IPS-18c (cell line): ENCODE measurements at regions not wholly inside any gene's neighbourhood (a gene's known extent, or its start where the extent isn't known, plus 50 kb on each side); places are given as distances from the start of the nearest gene placed in this dataset.
"Not testable (repeated sequence)": the region's sequence is repeated elsewhere in the genome, so short reads cannot be mapped to it uniquely, and the experiment has no call there.

Experiments
- H3K4me3 ChIP-seq: 2 replicates; pipeline ENCODE4 v1.7.0; 2013; ENCODE audit warnings: low read depth, mild to moderate bottlenecking, low read length, moderate library complexity; ENCODE audit not compliant: insufficient read depth
- H3K9me3 ChIP-seq: one replicate; pipeline ENCODE4 v1.6.1; 2013; ENCODE audit warnings: mild to moderate bottlenecking, low read length, moderate library complexity; ENCODE audit not compliant: control insufficient read depth, insufficient read depth

DNA sequence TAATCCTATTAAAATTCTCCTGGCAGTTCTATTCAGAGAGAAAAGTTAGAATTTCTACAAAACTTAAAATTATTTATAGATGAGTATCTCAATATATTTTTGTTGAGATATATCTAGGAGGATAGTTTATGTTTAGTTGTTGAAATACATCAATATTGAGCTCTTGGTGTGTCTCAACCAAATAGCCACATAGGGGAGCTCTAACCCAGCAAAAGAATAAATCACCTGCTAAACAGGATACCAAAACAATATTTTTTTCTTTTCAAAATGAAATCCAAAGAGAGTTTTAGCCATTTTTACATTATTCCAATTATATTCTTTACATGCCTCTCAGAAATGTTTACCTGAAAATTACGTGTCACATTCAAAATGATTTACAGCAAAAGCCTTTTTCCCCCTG lies 954.7 kb downstream of the SLITRK6 start:
- Histone ChIP-seq H3K4me3 (no peak overlapping the region), H3K9me3 (no peaks in the 10 kb centered on the region)

DNA sequence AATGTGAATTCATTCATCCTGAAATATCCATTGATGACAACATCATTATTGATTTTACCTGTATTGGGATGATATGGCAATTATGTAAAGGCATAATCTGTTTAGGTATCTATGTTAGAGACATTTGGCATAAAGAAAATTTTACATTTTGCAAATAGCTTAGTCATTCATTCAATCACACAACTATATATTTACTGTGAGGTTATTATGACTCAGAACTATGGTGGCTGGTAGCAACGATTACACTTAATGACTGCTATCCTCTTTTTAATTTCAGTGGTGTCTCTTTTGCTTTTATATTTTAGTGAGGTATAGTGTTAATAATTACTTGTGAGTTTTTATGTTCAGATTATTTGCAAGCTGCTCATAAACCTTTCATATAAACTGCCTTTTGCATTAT lies 955.9 kb downstream of the SLITRK6 start:
- Histone ChIP-seq H3K9me3 (no peaks in the 10 kb centered on the region), H3K4me3 (no peak overlapping the region)

DNA sequence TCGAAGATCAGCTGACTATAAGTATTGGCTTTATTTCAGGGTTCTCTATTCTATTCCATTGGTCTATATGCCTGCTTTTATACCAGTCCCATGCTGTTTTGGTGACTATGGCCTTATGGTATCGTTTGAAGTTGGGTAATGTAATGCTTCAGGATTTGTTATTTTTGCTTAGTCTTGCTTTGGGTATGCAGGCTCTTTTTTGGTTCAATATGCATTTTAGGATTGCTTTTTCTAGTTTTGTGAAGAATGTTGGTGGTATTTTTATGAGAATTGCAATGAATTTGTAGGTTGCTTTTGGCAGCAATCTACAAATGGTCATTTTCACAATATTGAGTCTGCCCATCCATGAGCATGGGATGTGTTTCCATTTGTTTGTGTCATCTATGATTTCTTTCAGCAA lies 951.9 kb upstream of the SLITRK1 start:
- no peak overlapping the region for H3K4me3 ChIP-seq
- no peaks in the 10 kb centered on the region for H3K9me3 ChIP-seq

DNA sequence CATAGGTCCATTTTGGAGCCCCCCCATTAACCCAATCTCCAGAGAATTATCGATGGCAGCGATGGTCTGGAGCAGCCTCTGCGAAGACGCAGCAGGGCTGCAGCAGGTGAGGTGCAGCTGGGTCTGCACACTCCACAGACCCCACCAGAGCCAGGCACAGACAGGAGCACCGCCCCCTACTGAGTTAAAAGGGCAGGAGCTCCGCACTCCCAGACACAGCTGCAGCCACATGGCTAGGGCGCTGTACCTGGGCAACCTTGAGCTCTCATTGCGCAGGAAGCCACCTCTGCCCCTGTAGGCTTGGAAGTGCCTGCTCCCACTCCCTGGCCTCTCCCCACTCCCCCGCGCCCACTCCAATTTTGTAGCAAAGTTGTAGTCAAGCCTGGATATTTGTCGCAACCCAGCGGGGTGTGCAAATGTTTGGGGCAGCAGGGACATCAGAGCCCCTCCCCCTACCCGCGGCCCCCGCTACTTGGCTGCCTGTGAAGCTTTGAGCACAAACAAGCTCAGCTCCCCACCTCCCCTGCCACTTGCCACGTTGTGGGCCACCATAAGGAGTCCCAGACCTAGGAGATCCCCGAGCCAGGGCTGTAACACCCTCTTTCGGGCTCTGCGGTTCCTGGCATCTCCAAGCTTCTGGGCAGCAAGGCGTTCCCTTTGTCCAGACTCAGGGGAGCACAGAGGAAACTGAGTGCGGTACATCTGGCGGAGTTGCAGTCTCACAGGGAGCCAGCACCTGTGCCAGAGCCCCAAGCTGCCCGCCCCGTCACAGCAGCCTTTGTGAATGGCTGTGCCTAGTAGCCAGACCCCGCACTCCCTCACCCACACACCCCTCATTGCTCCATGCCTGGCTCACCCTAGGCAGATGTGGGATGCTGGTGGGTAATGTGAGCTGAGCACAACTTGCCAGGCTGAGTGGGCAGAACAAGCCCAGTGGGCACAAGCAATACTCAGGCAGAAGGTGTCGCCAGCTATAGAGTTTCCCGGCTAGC lies 949.7 kb upstream of the SLITRK1 start:
- no peak overlapping the region for H3K4me3 ChIP-seq
- no peaks in the 10 kb centered on the region for H3K9me3 ChIP-seq

DNA sequence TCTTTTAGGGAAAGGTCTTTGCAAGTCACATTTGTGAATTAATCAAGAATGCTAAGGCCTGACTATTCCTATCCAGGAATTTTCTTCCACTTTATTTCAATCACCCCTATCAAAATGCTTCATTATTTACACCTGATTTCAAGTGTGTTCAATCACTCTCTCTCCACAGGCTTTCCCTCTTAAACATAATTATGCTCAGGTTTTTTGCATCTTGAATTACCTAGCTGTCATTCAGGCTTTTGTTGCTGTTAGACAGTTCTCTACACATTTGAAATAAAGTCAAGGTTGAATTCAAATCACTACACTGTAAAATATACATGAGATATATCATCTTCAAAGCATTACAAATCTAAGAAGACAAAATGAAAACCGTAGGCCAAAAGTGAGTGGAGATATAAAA lies 941.3 kb upstream of the SLITRK1 start:
- no peak overlapping the region for H3K4me3 ChIP-seq
- H3K9me3 ChIP-seq = no peaks in the 10 kb centered on the region

DNA sequence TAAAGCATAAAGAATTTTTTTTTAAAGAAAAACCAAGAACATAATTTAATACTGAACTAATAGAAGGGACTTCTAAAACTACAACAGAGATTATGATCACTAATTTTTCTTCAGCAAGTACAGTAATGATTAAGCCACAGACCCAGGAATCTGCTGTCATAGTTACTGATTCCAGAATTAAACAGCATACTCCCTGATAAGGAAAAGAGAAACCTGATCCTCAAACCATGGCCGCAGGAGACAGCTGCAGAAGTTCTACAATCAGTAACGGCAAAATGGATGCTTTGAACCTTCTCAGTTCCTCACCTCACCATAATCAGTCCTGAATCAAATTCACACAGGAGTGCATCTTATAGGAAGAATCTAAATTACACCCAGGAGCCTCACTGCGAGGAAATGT lies 939.0 kb upstream of the SLITRK1 start:
- Histone ChIP-seq H3K9me3 (no peaks in the 10 kb centered on the region), H3K4me3 (no peak overlapping the region)

DNA sequence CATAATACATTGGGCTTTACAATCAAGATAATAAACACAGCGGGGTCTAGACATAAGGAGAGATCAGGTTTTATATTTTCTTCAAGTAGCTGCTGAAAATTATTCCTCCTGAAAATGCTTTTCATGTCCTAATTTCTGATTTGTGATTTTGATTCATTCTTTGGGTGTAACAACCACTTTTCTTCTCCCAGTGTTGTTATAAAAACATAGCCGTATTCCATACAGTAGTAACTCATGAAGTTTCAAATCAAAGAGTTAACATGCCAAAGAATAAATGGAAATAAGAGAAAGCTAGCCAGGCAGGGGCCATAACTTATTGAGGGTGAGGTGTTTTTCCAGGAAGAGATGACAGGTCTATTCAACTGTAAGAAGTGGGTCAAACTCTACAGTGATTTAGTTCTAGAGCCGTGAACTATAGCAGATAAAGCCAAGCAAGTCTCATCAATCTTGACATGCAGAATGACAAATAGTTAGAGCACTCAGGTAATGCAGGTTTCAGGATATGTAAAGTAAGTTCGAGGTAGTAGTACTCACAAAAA lies 934.4 kb upstream of the SLITRK1 start:
- Histone ChIP-seq H3K4me3 (no peak overlapping the region), H3K9me3 (no peaks in the 10 kb centered on the region)

DNA sequence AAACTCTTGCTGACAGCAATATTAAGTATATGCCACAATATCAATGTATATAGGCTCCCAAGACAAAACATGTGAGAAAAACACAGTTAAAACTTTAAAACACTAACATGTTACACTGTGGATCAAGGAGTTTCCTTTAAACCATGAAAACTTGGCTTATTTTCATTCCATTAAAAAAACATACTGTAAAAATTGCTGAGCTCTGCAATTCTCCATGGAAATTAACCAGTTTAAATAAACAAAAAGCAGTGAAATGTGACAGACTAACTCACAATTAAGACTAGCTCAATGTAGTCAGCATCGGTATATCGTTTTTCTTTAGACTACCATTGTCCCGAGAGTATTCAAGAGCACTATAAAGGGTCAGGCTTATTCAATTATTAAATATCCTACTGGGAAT lies 930.5 kb upstream of the SLITRK1 start:
- Histone ChIP-seq H3K4me3 (no peak overlapping the region), H3K9me3 (no peaks in the 10 kb centered on the region)

DNA sequence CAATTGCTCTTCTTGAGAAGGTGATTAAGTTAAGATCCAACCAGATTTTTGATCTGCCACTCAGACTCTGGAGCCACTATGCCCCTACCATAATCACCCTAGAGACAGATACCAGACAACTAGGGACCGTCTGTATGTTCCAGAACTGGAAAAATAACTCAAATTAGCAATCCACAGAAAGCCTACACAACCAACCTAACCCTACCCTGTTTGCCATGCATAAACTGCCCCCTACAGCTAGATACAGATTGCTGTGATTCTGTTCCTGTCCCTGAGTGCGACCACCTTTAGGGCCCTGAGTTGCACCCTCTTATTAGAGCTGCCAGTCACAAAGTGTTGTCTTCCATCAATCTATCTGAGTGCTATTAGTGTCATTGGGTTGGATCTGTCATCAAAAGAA lies 929.8 kb upstream of the SLITRK1 start:
- H3K9me3 ChIP-seq = no peaks in the 10 kb centered on the region
- H3K4me3 ChIP-seq = no peak overlapping the region

DNA sequence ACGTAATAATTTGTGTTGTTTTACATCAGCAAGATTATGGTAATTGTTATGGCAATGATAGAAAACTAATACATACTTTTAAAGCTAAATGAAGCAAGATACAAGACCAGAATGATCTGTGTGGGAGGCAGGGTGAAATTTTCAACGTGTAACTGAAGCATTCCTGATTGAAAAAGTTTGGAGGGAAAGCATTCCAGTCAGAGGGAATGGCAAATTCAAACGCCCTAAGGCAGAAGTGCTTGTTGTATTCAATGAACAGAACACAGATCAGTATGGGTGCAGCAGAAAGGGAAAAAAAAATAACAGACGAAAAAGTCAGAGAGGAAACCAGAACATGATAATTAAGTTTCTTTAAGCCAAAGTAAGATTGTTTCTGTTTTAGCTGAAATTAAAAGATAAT lies 928.5 kb upstream of the SLITRK1 start:
- no peak overlapping the region for H3K4me3 ChIP-seq
- H3K9me3 ChIP-seq = no peaks in the 10 kb centered on the region

DNA sequence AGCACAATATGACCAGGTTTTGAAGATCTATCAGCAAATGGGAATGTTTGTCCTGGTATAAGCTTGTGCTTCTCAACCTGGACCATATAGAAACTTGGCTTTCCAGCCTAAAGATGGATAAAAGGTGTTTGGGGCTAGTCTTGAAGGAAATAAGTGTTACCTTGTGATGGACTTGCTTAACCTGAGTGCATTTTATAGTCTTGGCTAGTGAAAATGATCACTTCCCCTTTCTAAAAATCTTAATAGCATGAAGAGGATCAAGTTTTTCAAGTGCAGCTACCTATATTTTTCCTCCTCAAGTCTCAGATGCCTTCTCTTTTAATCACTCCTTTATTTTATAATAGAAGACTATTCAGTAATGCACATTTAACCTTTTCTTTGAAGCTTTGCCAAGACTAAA lies 919.8 kb upstream of the SLITRK1 start:
- Histone ChIP-seq H3K4me3 (no peak overlapping the region), H3K9me3 (no peaks in the 10 kb centered on the region)

DNA sequence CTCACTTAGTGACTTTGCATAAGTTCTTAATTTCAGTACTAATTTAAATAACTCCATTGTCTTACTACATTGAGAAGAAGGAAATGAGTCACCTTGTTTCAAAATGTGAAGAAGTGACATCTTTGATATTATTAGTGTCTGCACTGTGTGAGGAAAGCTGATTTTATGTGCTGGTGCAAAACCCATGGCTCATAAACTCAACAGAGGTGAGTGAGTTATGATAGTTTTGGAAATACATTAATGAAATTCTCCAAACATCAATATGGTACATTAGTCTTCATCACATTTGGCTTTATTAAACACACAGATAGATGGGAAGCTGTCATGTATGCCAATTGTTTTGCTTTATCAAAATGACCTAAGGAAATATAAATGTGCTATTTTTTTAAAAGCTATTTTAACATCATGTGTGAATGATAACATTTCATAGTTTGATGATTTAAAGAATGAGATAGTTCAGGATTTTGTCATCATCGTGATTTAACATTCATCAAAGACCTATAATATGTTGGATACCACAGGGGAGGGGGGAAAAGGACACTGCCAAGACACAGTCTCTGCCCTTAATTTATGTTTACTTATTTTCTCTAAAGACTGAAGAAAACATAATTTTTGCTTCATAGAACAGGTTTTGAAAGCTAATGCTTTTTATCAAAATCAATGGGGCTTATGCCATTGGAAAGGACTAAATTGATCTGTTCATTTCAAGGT lies 902.3 kb upstream of the SLITRK1 start:
- H3K9me3 ChIP-seq = no peaks in the 10 kb centered on the region
- H3K4me3 ChIP-seq = no peak overlapping the region

DNA sequence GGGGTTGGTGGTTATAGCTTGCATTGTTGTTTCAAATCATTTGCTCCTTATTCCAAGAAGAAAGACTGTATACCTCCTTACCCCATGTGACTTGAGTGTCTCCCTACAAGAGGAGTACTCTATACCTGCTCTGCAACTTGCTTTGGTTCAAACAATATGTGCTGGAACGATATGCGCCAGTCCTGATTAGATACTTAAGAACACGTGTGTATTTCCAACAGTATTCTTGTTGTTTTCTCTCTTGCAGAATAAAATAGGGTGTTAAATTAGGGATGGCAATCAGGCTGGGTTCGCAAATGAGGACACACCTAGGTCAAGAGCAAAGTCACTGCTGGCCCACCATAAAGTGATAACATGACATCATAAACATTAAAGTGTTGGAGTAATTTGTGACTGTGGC lies 895.0 kb upstream of the SLITRK1 start:
- H3K4me3 ChIP-seq = no peak overlapping the region

DNA sequence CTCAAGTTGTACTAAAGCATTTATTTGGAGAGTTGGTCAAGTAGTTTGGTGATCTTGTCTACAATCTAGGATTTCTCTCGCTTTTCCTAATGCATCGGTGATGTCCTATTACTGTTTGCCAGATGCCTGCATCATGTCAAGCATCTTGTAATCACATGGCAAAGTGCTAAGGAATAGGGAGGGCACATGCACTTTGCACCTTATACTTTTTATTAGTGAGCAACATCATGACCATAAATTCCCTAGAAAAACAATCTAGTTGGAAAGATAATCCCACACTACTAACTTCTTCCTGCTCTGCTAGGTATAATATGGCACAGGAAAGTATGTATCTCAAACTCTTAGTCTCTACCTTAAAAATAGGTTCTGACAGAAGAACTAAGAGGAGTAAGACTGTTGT lies 894.3 kb upstream of the SLITRK1 start:
- no peaks in the 10 kb centered on the region for H3K9me3 ChIP-seq
- no peak overlapping the region for H3K4me3 ChIP-seq

More for the DNA sequence above, 895.0 kb upstream of the SLITRK1 start:
- no peaks in the 10 kb centered on the region for H3K9me3 ChIP-seq

DNA sequence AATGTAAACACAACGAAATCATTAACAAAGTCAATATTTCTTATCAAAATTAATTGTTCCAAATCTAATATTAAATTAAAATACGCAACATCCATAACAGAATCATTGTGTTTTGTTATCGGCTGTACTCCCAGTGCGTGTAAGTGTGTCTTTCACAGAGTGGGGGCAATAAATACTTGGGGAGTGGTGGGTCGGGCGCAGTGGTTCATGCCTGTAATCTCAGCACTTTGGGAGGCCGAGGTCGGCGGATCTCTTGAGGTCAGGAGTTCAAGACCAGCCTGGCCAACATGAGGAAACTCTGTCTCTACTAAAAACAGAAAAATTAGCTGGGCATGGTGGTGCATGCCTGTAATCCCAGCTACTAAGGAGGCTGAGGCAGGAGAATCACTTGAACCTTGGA lies 893.6 kb upstream of the SLITRK1 start:
- H3K9me3 ChIP-seq, H3K4me3 ChIP-seq: not testable (repeated sequence)

DNA sequence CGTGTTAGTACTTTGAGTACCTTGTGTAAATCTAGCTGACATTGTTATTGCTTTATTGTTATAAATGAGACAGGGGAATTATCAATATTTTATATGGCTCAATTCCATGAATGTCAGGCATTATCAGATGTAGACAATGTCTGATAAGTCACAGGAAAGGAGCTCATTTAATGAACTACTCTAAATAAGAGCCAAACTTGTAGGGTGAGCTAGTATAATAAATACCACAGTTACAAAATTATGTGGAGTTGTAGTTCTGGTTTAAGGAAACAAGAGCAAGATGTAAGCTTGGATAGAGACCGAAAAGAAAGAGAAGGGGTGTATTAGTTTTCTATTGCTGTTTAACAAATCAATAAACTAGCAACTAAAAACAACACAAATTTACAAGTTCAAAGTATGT lies 891.8 kb upstream of the SLITRK1 start:
- no peak overlapping the region for H3K4me3 ChIP-seq
- no peaks in the 10 kb centered on the region for H3K9me3 ChIP-seq

DNA sequence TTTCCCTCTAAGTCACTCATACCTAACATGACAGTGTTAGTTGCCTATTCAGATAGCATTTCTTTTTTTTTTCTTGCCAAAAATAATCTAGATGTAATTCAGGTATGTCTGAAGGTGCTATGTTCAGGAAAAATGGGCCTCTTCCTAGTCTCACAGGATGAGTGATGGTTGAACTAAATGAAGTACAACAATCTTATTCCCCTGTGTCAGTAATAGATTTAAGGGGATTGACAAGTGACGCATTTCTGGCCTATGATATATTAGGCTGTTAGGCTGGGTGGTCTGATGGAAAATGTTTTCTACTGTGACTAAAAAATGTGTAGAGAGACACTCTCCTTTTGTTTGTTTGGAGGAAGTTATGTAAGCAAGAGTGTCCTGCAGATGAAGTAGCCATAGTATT lies 878.7 kb upstream of the SLITRK1 start:
- Histone ChIP-seq H3K9me3 (no peaks in the 10 kb centered on the region), H3K4me3 (no peak overlapping the region)

DNA sequence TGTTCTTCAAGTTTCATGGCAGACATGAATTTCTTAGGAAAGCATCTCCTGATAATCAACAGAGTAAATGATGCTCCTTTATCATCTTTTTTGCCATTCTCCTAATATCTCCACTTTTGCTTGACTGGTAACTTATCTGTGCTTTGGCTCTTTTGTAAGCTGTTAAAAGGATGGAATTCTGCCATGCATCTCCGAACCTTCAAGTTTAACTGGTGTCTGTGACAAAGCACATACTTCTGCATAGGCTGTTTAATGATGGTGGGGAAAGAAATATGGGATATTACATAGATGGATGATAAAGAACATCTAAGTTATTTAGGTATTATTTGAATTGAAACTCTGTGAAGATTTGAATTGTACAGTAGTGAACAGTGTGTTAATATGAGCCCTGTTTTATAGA lies 866.9 kb upstream of the SLITRK1 start:
- no peaks in the 10 kb centered on the region for H3K9me3 ChIP-seq
- H3K4me3 ChIP-seq = no peak overlapping the region
